Mesodermal cell (in vitro differentiated cells): ENCODE measurements at regions not wholly inside any gene's neighbourhood (a gene's known extent, or its start where the extent isn't known, plus 50 kb on each side); places are given as distances from the start of the nearest gene placed in this dataset.
A peak's percentile ranks its signal among the peaks of the same experiment; 100 is the strongest.

Source experiments
- H3K27ac ChIP-seq: 2 replicates; pipeline ENCODE4 v1.7.0; 2013; ENCODE audit warnings: mild to moderate bottlenecking, low read depth, low read length, moderate library complexity; ENCODE audit not compliant: severe bottlenecking
- H3K36me3 ChIP-seq: 2 replicates; pipeline ENCODE4 v1.7.1; 2013; ENCODE audit warnings: mild to moderate bottlenecking, low read length, moderate library complexity; ENCODE audit not compliant: control insufficient read depth, insufficient read depth
- H3K4me1 ChIP-seq: one replicate; pipeline ENCODE4 v1.7.1; 2013; ENCODE audit warnings: mild to moderate bottlenecking, low read length; ENCODE audit not compliant: insufficient read depth, control insufficient read depth, poor library complexity, severe bottlenecking
- H3K4me3 ChIP-seq: 2 replicates; pipeline ENCODE4 v1.7.0; 2013; ENCODE audit warnings: low read length, control low read depth, mild to moderate bottlenecking; ENCODE audit not compliant: insufficient read depth, poor library complexity, severe bottlenecking; ENCODE audit errors: extremely low read depth
- H3K9me3 ChIP-seq: 2 replicates; pipeline ENCODE4 v1.7.1; 2013; ENCODE audit warnings: mild to moderate bottlenecking, low read length, moderate library complexity; ENCODE audit not compliant: control insufficient read depth
- WGBS, 2 experiments: methylation state at CpG; one replicate each; pipeline ENCODE4 v1.1.5; 2013; ENCODE audit warnings: missing lambda C conversion rate in 2 of 2; ENCODE audit not compliant: insufficient coverage in 2 of 2; 5-methylcytosine and 5-hydroxymethylcytosine counted together

DNA sequence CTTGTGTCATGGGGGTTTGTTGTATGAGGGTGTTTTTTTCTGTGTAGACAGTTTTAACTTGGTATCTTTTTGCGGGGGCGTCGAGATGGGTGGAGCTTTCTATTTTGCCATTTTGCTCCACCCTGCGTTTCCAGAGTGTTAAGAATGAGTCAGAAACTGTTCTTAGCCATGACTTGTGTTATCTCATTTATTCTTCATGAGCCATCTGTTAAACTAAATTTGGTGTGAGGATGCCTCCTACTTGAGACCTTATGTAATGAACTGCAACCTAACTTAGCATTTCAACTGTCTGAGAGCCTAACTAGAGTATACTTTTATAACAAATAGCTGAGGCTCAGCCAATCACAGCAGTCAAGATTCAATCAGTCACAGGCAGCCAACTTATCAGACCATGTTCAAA lies 1873.5 kb downstream of the NCAM2 start:
- no peaks in the 10 kb centered on the region for H3K4me1 ChIP-seq
- H3K27ac ChIP-seq = no peak overlapping the region
- no peaks in the 10 kb centered on the region for H3K36me3 ChIP-seq
- no peak overlapping the region for H3K4me3 ChIP-seq
- WGBS, 2 experiments = 94% methylated on average over 3 of the region's 4 CpGs; no CpG with 5 or more reads in 1 of the 2 experiments
- no peaks in the 10 kb centered on the region for H3K9me3 ChIP-seq

DNA sequence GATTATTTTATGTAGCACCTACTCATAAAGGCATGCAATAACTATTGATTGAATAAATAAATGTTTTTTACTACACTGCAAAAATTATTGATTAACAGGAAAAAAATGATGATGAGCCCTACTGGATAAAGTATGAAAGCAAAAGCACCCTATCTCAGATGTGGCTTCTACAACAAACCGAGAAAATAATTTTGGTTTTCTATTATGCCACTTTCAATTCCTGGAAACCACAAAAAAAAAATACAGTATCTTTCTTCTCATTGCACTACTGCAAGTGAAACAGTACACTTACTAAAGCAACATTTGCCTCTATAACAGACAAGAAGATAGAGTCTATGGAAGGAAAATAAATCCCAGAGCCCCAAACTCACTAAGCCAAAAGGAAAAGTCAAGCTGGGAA lies 1882.4 kb downstream of the NCAM2 start:
- Histone ChIP-seq H3K4me1 (no peaks in the 10 kb centered on the region), H3K9me3 (no peaks in the 10 kb centered on the region), H3K27ac (no peak overlapping the region), H3K4me3 (no peak overlapping the region), H3K36me3 (no peaks in the 10 kb centered on the region)
- WGBS, 2 experiments = no CpG with 5 or more reads among the region's 1 CpG

DNA sequence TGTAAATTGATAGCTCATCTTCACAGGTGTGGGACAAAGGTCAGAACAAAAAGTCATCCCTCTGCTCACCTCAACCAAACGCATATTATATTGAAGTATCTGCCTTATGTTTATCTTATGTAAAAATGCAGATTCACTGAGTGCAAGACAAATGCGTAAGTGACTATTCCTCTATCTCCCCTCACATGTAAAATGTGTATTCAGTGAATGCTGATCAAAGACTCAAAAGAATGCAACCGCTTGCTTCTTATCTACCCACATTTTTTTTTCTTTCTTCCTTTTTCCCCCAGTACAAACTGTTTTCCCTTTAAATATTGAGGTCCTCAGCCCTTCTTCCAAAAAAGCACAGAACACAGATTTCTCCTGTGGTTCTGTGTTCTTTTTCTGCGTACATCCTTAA lies 1882.9 kb downstream of the NCAM2 start:
- WGBS, 2 experiments = 50 to 71% methylated on average over 1 of the region's 4 CpGs
- no peaks in the 10 kb centered on the region for H3K4me1 ChIP-seq
- no peaks in the 10 kb centered on the region for H3K36me3 ChIP-seq
- no peak overlapping the region for H3K27ac ChIP-seq
- no peak overlapping the region for H3K4me3 ChIP-seq
- H3K9me3 ChIP-seq = no peaks in the 10 kb centered on the region

DNA sequence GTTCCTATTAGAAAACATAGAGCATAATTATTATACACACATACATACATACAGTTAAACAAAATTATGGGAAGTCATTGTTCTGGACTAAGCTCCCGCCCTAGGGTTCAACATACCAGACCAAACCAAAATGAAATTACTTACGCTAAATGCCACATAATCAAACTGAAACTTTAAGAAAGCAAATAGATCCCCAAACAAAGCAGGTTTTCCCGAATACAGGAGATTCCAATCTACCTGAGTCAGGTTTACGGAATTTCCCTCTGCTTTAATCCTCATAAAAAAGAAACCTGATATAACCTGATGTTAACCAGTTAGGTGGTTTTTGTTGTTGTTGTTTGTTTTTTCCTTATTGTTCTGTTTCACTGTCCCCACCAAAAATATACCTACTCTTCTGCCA lies 1886.9 kb downstream of the NCAM2 start:
- WGBS, 2 experiments = 76 to 80% methylated on average over 3 of the region's 4 CpGs
- H3K9me3 ChIP-seq = no peaks in the 10 kb centered on the region
- H3K4me1 ChIP-seq = no peaks in the 10 kb centered on the region
- no peak overlapping the region for H3K4me3 ChIP-seq
- no peaks in the 10 kb centered on the region for H3K36me3 ChIP-seq
- H3K27ac ChIP-seq = no peak overlapping the region

DNA sequence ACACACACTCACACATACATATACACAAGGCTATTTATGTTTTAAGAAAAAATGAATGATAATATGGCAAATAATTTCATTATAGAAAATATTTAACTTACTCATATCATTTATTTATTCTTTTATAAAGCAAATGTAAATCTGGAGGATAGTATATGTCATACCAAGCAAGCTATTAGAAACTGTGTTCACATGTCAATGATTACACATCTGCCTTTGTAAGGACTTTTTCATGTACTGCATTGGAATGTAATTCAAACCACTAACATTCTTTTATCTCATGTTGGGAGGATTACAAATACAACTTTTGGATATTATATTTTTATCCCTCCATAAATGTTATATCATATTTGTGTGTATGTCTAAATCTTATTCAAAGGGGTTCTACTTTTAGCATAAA lies 1887.4 kb downstream of the NCAM2 start:
- Histone ChIP-seq H3K9me3 (no peaks in the 10 kb centered on the region), H3K4me3 (no peak overlapping the region), H3K36me3 (no peaks in the 10 kb centered on the region), H3K27ac (no peak overlapping the region), H3K4me1 (no peaks in the 10 kb centered on the region)

DNA sequence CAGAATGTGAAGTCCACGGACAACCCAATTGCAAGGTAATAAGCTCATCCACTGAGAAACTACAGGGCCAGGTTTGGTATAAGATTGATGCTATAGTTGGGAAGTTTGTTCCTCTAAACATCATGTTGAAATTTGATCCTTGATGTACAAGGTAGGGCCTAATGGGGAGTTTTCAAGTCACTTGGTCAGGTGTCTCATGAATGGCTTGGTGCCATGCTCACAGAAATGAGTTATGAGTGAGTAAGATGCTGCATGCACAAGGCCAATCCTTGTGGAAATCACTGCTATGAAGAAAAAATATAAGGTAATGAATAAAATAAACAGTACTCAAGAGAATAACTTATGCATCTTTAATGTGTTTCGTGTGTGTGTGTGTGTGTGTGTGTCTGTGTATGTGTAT lies 1891.2 kb downstream of the NCAM2 start:
- H3K27ac ChIP-seq = no peak overlapping the region
- H3K4me3 ChIP-seq = no peak overlapping the region
- H3K9me3 ChIP-seq = no peaks in the 10 kb centered on the region
- 100% methylated on average over 1 of the region's 2 CpGs; no CpG with 5 or more reads in 1 of the 2 experiments for WGBS, 2 experiments
- peaks cover 4% of the 10 kb centered on the region for H3K4me1 ChIP-seq
- H3K36me3 ChIP-seq = no peaks in the 10 kb centered on the region

DNA sequence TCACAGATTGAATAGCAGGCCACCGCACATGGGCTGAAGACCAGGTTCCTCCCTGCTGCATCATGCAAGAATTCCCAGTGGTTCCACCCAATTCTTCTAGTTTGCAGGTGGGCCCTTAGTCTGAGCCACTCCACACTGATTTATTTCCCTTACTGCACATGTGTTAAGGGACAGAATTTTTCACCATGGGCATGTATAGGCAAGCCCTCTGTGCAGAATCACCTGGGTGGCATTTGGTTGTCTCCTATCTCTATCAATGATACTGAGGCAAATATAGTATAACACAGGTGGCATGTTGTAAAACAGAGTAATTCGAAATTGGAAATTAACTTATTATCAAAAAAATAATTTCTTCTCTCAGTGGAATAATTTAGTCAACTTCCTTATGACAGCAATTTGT lies 1892.4 kb downstream of the NCAM2 start:
- Histone ChIP-seq H3K27ac (no peak overlapping the region), H3K36me3 (no peaks in the 10 kb centered on the region), H3K4me1 (peaks cover 4% of the 10 kb centered on the region), H3K4me3 (no peak overlapping the region), H3K9me3 (no peaks in the 10 kb centered on the region)
- 100% methylated on average over 1 of the region's 2 CpGs for WGBS, 2 experiments

DNA sequence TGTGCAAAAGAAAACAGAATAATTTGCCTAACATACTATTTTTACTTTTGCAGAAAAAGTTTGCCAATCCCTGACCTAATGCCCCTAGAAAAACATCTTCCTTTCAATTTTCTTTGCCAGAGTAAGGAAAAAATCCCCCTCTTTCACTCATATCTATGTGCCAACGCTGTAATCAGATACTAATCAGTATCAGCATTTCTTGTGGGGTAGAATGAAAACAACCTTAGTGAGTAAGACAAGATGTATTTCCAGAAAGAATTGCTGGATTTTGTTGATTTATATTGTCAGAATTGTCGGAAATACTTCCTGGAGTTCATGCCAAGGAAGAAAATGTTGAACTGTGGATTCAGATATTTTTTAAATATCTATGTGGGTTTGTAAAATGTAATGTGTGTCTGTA lies 1893.8 kb downstream of the NCAM2 start:
- H3K9me3 ChIP-seq = no peaks in the 10 kb centered on the region
- WGBS, 2 experiments = 100% methylated on average over 1 of the region's 2 CpGs

DNA sequence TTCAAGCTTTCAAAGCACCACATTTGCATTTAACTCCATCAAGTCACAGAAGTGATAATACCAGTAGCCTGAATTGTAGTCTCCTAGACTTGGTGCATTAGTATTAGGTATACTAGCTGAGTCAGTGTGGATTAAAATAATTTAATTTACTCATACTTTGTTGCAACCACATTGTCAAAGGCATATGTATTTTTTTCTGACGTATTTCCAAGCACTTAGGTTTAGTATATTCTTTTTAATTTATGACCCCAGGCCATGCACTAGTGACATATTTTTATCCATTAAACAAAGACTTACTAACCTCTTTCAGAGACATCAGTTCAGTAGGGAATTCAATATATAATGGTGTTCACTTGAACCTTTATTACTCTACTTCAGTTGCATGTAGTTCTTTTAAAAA lies 1894.5 kb downstream of the NCAM2 start:
- Histone ChIP-seq H3K4me1 (peaks cover 4% of the 10 kb centered on the region), H3K4me3 (no peak overlapping the region), H3K27ac (no peak overlapping the region), H3K9me3 (no peaks in the 10 kb centered on the region), H3K36me3 (no peaks in the 10 kb centered on the region)
- WGBS, 2 experiments = no CpG with 5 or more reads among the region's 1 CpG

More for the DNA sequence above, 1893.8 kb downstream of the NCAM2 start:
- H3K4me3 ChIP-seq = no peak overlapping the region
- H3K27ac ChIP-seq = no peak overlapping the region
- peaks cover 4% of the 10 kb centered on the region for H3K4me1 ChIP-seq
- H3K36me3 ChIP-seq = no peaks in the 10 kb centered on the region

DNA sequence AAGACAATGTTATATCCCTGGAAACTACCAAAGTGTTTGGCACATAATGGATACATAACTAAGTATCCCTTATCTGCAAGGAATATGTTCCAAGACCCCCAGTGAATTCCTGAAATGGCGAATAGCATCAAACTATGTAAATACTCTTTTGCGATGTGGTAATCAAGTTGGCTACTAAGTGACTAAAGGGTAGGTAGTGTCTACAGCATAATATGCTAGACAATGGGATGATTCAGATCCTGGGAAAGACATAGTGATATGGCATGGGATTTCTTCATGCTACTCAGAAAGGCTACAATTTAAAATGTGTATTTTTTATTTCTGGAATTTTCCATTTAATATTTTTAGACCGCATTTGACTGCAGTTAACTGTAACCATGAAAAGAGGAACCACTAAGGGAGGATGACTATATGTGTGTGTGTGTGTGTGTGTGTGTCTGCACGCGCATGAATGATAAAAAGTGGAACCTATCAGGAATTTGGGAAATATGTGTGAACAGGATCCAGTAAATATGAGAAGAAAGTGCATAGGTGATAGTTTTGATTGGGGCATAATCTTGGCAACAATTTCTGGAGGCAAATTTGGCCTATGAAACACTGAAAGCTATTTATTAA lies 1899.9 kb downstream of the NCAM2 start:
- no peak overlapping the region for H3K4me3 ChIP-seq
- WGBS, 2 experiments = 83 to 94% methylated on average over 2 to 5 of the region's 5 CpGs
- no peak overlapping the region for H3K27ac ChIP-seq

DNA sequence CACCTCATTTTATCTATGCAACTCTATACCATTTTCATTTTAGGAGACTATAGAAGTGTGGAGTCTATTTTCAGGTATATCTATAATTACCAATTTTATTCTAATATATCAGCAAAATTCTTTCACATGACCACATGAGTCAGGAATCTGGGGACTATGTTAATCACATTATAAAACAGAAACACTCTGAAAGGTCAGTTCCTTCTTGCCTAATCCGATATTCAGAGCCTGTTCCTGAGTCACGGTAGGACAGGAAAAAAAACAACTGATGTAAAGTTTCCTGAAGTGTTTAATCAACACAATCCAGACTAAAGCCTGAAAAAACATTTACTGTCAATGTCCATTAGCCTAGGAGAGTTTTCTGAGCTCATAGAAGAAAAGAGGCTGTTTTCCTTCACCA lies 1902.3 kb downstream of the NCAM2 start:
- H3K9me3 ChIP-seq = no peaks in the 10 kb centered on the region
- no peak overlapping the region for H3K4me3 ChIP-seq
- 80% methylated on average over 2 of the region's 2 CpGs; no CpG with 5 or more reads in 1 of the 2 experiments for WGBS, 2 experiments
- H3K27ac ChIP-seq = peak overlapping the region; percentile 49
- H3K4me1 ChIP-seq = no peaks in the 10 kb centered on the region
- H3K36me3 ChIP-seq = no peaks in the 10 kb centered on the region

More for the DNA sequence above, 1899.9 kb downstream of the NCAM2 start:
- Histone ChIP-seq H3K36me3 (no peaks in the 10 kb centered on the region), H3K4me1 (no peaks in the 10 kb centered on the region), H3K9me3 (no peaks in the 10 kb centered on the region)
